HEK293T (cell line): ENCODE measurements at regions not wholly inside any gene's neighbourhood (a gene's known extent, or its start where the extent isn't known, plus 50 kb on each side); places are given as distances from the start of the nearest gene placed in this dataset.

Source experiments
- ARNT ChIP-seq: fragments of 450-650 bp; IDR thresholded peaks from 2 replicates; pipeline ENCODE4 v1.6.1; 2017; ENCODE audit warnings: mild to moderate bottlenecking
- ELF4 ChIP-seq: fragments of 450-650 bp; IDR thresholded peaks from 2 replicates; pipeline ENCODE4 v1.6.1; 2017; ENCODE audit warnings: antibody characterized with exemption
- FOXA1 ChIP-seq: fragments of 450-650 bp; IDR thresholded peaks from 2 replicates; pipeline ENCODE4 v1.6.1; 2016; ENCODE audit warnings: mild to moderate bottlenecking
- FOXK2 ChIP-seq: fragments of 450-650 bp; IDR thresholded peaks from 2 replicates; pipeline ENCODE4 v1.6.1; 2016; ENCODE audit warnings: mild to moderate bottlenecking
- FOXM1 ChIP-seq: fragments of 450-650 bp; IDR thresholded peaks from 2 replicates; pipeline ENCODE4 v1.6.1; 2017; ENCODE audit warnings: mild to moderate bottlenecking, borderline replicate concordance
- HDGF ChIP-seq: fragments of 450-650 bp; IDR thresholded peaks from 2 replicates; pipeline ENCODE4 v1.6.1; 2017; ENCODE audit warnings: antibody characterized with exemption, borderline replicate concordance
- LEF1 ChIP-seq: fragments of 450-650 bp; IDR thresholded peaks from 2 replicates; pipeline ENCODE4 v1.6.1; 2017; ENCODE audit warnings: mild to moderate bottlenecking, borderline replicate concordance
- NFRKB ChIP-seq: fragments of 450-650 bp; IDR thresholded peaks from 2 replicates; pipeline ENCODE4 v1.6.1; 2016; ENCODE audit warnings: mild to moderate bottlenecking, moderate library complexity
- TARDBP ChIP-seq: fragments of 450-650 bp; IDR thresholded peaks from 2 replicates; pipeline ENCODE4 v1.6.1; 2016
- ZNF384 ChIP-seq: fragments of 450-650 bp; IDR thresholded peaks from 2 replicates; pipeline ENCODE4 v1.6.1; 2016

GRCh38 chr3:56882896-56883295 is 81.1 kb upstream of the ARHGEF3 start:
- TF ChIP-seq FOXM1 (no peak), ARNT (no peak), NFRKB (no peak), FOXK2 (no peak), FOXA1 (no peak), TARDBP (no peak), ELF4 (no peak), ZNF384 (no peak), HDGF (no peak), LEF1 (no peak)
